HEK293T (cell line): ENCODE measurements at regions not wholly inside any gene's neighbourhood (a gene's known extent, or its start where the extent isn't known, plus 50 kb on each side); places are given as distances from the start of the nearest gene placed in this dataset.
"Not testable (repeated sequence)": the region's sequence is repeated elsewhere in the genome, so short reads cannot be mapped to it uniquely, and the experiment has no call there.

Experiments
- BHLHE40 ChIP-seq: fragments of 450-650 bp; IDR thresholded peaks from 2 replicates; pipeline ENCODE4 v1.6.1; 2016; ENCODE audit warnings: mild to moderate bottlenecking, moderate library complexity, borderline replicate concordance
- CTBP1 ChIP-seq: fragments of 450-650 bp; IDR thresholded peaks from 2 replicates; pipeline ENCODE4 v1.6.1; 2016; ENCODE audit warnings: borderline replicate concordance
- ELF4 ChIP-seq: fragments of 450-650 bp; IDR thresholded peaks from 2 replicates; pipeline ENCODE4 v1.6.1; 2017; ENCODE audit warnings: antibody characterized with exemption
- FOXA1 ChIP-seq: fragments of 450-650 bp; IDR thresholded peaks from 2 replicates; pipeline ENCODE4 v1.6.1; 2016; ENCODE audit warnings: mild to moderate bottlenecking
- FOXK2 ChIP-seq: fragments of 450-650 bp; IDR thresholded peaks from 2 replicates; pipeline ENCODE4 v1.6.1; 2016; ENCODE audit warnings: mild to moderate bottlenecking
- FOXM1 ChIP-seq: fragments of 450-650 bp; IDR thresholded peaks from 2 replicates; pipeline ENCODE4 v1.6.1; 2017; ENCODE audit warnings: mild to moderate bottlenecking, borderline replicate concordance
- LEF1 ChIP-seq: fragments of 450-650 bp; IDR thresholded peaks from 2 replicates; pipeline ENCODE4 v1.6.1; 2017; ENCODE audit warnings: mild to moderate bottlenecking, borderline replicate concordance
- NFRKB ChIP-seq: fragments of 450-650 bp; IDR thresholded peaks from 2 replicates; pipeline ENCODE4 v1.6.1; 2016; ENCODE audit warnings: mild to moderate bottlenecking, moderate library complexity
- PKNOX1 ChIP-seq: fragments of 450-650 bp; IDR thresholded peaks from 2 replicates; pipeline ENCODE4 v1.6.1; 2016
- SP1 ChIP-seq: fragments of 450-650 bp; IDR thresholded peaks from 2 replicates; pipeline ENCODE4 v1.6.1; 2017
- SUZ12 ChIP-seq: fragments of 450-650 bp; IDR thresholded peaks from 2 replicates; pipeline ENCODE4 v1.6.1; 2016; ENCODE audit warnings: mild to moderate bottlenecking
- TARDBP ChIP-seq: fragments of 450-650 bp; IDR thresholded peaks from 2 replicates; pipeline ENCODE4 v1.6.1; 2016
- ZNF384 ChIP-seq: fragments of 450-650 bp; IDR thresholded peaks from 2 replicates; pipeline ENCODE4 v1.6.1; 2016

DNA sequence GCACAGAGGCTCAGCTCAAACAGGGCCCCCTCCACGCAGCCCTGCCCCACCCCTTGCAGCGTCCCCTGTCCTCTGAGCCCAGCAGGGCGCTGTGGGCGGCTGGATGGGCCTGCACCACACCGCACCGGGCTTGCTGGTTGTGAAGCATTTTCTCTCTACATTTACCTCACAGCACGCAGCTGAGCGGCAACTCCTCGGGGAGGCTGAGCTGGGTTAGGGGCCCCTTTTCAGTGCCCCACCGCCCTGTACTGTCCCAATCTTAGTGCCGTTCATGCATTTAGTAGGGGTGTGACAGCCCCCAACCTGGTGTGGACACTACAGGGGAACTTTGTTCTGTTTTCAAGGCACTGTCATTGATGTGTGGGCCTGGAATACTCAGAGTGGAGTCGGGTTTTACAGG is 97.7 kb downstream of the TNFRSF13B start:
- TF ChIP-seq TARDBP, BHLHE40, NFRKB, SUZ12, LEF1, PKNOX1, ELF4, SP1, FOXA1, FOXM1, FOXK2, ZNF384, CTBP1: not testable (repeated sequence)
